Hindlimb muscle (tissue), 1 donor: ENCODE measurements at regions not wholly inside any gene's neighbourhood (a gene's known extent, or its start where the extent isn't known, plus 50 kb on each side); places are given as distances from the start of the nearest gene placed in this dataset.
A peak's percentile ranks its signal among the peaks of the same experiment; 100 is the strongest.

Experiments used
- DNase-seq: peaks from one replicate; pipeline ENCODE4 v3.0.0-alpha.2; 2013

GRCh38 chr1:195820925-195821324, 787.3 kb downstream of the KCNT2 start:
- no peak for DNase-seq

GRCh38 chr1:195806060-195806459, 802.2 kb downstream of the KCNT2 start:
- no peak for DNase-seq

GRCh38 chr1:195804547-195804946, 803.7 kb downstream of the KCNT2 start:
- DNase-seq = no peak

- no peak for DNase-seq
These were observed 809.2 kb downstream of the KCNT2 start for GRCh38 chr1:195799016-195799415.

GRCh38 chr1:195794225-195794624, 814.0 kb downstream of the KCNT2 start:
- DNase-seq = no peak

- no peak for DNase-seq
These were observed 816.4 kb downstream of the KCNT2 start for GRCh38 chr1:195791796-195792195.

- DNase-seq = no peak
These were observed 817.6 kb downstream of the KCNT2 start for GRCh38 chr1:195790514-195791168.

- peak; percentile 56 for DNase-seq
These were observed 818.9 kb downstream of the KCNT2 start for GRCh38 chr1:195789321-195789720.

- DNase-seq = no peak
These were observed 819.5 kb downstream of the KCNT2 start for GRCh38 chr1:195788721-195789120.

GRCh38 chr1:195785830-195786229, 822.4 kb downstream of the KCNT2 start:
- DNase-seq = no peak

- DNase-seq = no peak
These were observed 834.3 kb downstream of the KCNT2 start for GRCh38 chr1:195773931-195774330.

GRCh38 chr1:195769461-195769860, 838.8 kb downstream of the KCNT2 start:
- DNase-seq = no peak

- no peak for DNase-seq
These were observed 839.3 kb downstream of the KCNT2 start for GRCh38 chr1:195768936-195769335.

- no peak for DNase-seq
These were observed 839.9 kb downstream of the KCNT2 start for GRCh38 chr1:195768377-195768776.

GRCh38 chr1:195766709-195767108, 841.5 kb downstream of the KCNT2 start:
- DNase-seq = no peak

- no peak for DNase-seq
These were observed 843.1 kb downstream of the KCNT2 start for GRCh38 chr1:195765099-195765498.

GRCh38 chr1:195763907-195764374, 844.3 kb downstream of the KCNT2 start:
- no peak for DNase-seq

GRCh38 chr1:195763146-195763906, 844.9 kb downstream of the KCNT2 start:
- no peak for DNase-seq

GRCh38 chr1:195761104-195761503, 847.1 kb downstream of the KCNT2 start:
- DNase-seq = no peak

- DNase-seq = no peak
These were observed 852.1 kb downstream of the KCNT2 start for GRCh38 chr1:195756109-195756508.

- DNase-seq = no peak
These were observed 853.4 kb downstream of the KCNT2 start for GRCh38 chr1:195754874-195755273.

GRCh38 chr1:195754303-195754702, 853.9 kb downstream of the KCNT2 start:
- DNase-seq = no peak

GRCh38 chr1:195748969-195749368, 859.3 kb downstream of the KCNT2 start:
- DNase-seq = no peak
